ENCODE measurements at regions not wholly inside any gene's neighbourhood (a gene's known extent, or its start where the extent isn't known, plus 50 kb on each side); places are given as distances from the start of the nearest gene placed in this dataset.
"Not testable (repeated sequence)": the region's sequence is repeated elsewhere in the genome, so short reads cannot be mapped to it uniquely, and the experiment has no call there.

DNA sequence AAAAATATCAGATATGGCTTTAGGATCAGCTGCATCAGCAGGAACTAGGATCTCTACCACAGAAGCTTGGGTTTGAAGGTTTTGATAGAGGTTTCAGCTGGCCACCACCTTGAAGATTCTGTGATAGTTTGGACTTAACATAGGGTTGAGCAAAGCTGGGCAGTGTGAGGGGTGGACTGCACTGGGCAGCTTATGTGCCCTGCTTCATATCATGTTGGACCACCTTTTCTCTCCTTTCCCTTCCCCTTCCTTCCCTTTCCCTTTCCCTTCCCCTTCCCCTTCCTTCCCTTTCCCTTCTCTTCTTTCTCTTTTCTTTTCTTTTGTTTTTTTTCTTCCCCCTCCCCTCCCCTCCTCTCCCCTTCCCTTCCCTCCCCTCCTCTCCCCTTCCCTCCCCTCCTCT, 196.3 kb upstream of the CXCR4 start:
- TF ChIP-seq SPI1 (IDR thresholded peaks at IDR 0.05; ENCODE audit: borderline replicate concordance, low read depth) (no peak), CTCF (IDR thresholded peaks at IDR 0.05; ENCODE audit: insufficient read depth, low read length) (no peak), REST (IDR thresholded peaks at IDR 0.05; ENCODE audit: insufficient replicate concordance, low read depth) (no peak), GABPA (IDR thresholded peaks at IDR 0.05; ENCODE audit: low read depth) (no peak), POLR2AphosphoS5 (IDR thresholded peaks at IDR 0.05; ENCODE audit: low read depth) (no peak)
- Histone ChIP-seq H3K4me3 (replicated peaks; ENCODE audit: insufficient read depth, low read length) (no peak overlapping the region), H3K27me3 (ENCODE audit: insufficient read depth, poor library complexity, severe bottlenecking) (no peaks in the 10 kb centered on the region), H3K27ac (replicated peaks) (no peak overlapping the region)
- DNase-seq (ENCODE audit: low read depth in 1 of 2, low spot score in 1 of 2) = no peak

GRCh38 chr2:136312568-136312967, 194.6 kb upstream of the CXCR4 start:
- not testable (repeated sequence) for H3K27ac ChIP-seq (replicated peaks); H3K4me3 ChIP-seq (replicated peaks; ENCODE audit: insufficient read depth, low read length); H3K27me3 ChIP-seq (ENCODE audit: insufficient read depth, poor library complexity, severe bottlenecking); DNase-seq (ENCODE audit: low read depth in 1 of 2, low spot score in 1 of 2)

DNA sequence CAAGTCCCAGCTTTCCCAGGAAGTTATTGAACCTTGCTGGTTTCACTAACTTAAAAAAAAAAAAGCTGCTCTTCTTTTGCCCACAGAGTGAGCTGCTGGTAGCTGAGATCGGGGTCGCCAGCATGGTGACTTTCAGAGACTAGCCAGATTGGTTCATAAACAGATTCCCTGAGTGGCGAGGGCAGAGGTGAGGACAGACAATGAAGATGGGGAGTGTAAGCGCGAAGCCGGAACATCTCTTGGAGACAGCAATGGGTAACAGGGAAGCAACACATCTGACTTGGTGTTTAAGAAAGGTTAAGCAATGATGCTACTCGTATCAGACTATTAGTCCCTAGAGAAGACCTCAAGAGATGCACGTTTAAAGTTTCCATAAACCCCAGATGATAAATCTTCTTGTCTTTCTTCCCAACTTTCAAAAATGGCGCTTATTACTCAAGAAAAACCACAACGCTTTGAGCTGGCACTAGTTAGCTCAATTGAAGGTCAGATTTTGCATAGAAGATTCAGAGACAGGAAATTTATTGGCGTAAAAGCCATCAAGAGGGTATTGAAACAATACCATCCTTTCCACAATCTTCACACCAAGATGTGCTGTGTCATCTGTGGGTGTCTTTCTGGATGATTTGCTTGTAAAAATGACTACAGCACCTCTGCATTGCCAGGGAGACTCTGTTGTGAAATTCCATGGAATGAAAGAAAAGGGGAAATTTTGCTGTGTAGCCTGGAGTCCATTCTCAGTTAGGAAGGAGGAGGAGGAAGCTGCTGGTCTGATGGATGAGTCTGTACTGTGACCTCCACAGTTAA, 193.1 kb upstream of the CXCR4 start:
- TF ChIP-seq GABPA (IDR thresholded peaks at IDR 0.05; ENCODE audit: low read depth) = no peak
- TF ChIP-seq POLR2AphosphoS5 (IDR thresholded peaks at IDR 0.05; ENCODE audit: low read depth) = no peak
- no peak for TF ChIP-seq REST (IDR thresholded peaks at IDR 0.05; ENCODE audit: insufficient replicate concordance, low read depth)
- TF ChIP-seq SPI1 (IDR thresholded peaks at IDR 0.05; ENCODE audit: borderline replicate concordance, low read depth) = no peak
- TF ChIP-seq CTCF (IDR thresholded peaks at IDR 0.05; ENCODE audit: insufficient read depth, low read length) = no peak
- no peak for DNase-seq (ENCODE audit: low read depth in 1 of 2, low spot score in 1 of 2)
- Histone ChIP-seq H3K27me3 (ENCODE audit: insufficient read depth, poor library complexity, severe bottlenecking) (no peaks in the 10 kb centered on the region), H3K27ac (replicated peaks) (no peak overlapping the region; the same call in 1 of the 2 replicates), H3K4me3 (replicated peaks; ENCODE audit: insufficient read depth, low read length) (no peak overlapping the region)

GRCh38 chr2:136310005-136310495, 192.1 kb upstream of the CXCR4 start:
- TF ChIP-seq REST (IDR thresholded peaks at IDR 0.05; ENCODE audit: insufficient replicate concordance, low read depth) (no peak), SPI1 (IDR thresholded peaks at IDR 0.05; ENCODE audit: borderline replicate concordance, low read depth) (no peak), POLR2AphosphoS5 (IDR thresholded peaks at IDR 0.05; ENCODE audit: low read depth) (no peak), GABPA (IDR thresholded peaks at IDR 0.05; ENCODE audit: low read depth) (no peak), CTCF (IDR thresholded peaks at IDR 0.05; ENCODE audit: insufficient read depth, low read length) (no peak)
- Histone ChIP-seq H3K27ac (replicated peaks) (no peak overlapping the region), H3K4me3 (replicated peaks; ENCODE audit: insufficient read depth, low read length) (no peak overlapping the region), H3K27me3 (ENCODE audit: insufficient read depth, poor library complexity, severe bottlenecking) (no peaks in the 10 kb centered on the region)
- DNase-seq (ENCODE audit: low read depth in 1 of 2, low spot score in 1 of 2) = no peak
